HG02938 (cell line): ENCODE measurements at regions not wholly inside any gene's neighbourhood (a gene's known extent, or its start where the extent isn't known, plus 50 kb on each side); places are given as distances from the start of the nearest gene placed in this dataset.

Experiments used
- ATAC-seq: cut with Tn5 transposase; IDR thresholded peaks from one replicate; pipeline ENCODE4 v1.9.1; 2021; ENCODE audit warnings: mild to moderate bottlenecking, moderate library complexity; ENCODE audit not compliant: unreplicated experiment

DNA sequence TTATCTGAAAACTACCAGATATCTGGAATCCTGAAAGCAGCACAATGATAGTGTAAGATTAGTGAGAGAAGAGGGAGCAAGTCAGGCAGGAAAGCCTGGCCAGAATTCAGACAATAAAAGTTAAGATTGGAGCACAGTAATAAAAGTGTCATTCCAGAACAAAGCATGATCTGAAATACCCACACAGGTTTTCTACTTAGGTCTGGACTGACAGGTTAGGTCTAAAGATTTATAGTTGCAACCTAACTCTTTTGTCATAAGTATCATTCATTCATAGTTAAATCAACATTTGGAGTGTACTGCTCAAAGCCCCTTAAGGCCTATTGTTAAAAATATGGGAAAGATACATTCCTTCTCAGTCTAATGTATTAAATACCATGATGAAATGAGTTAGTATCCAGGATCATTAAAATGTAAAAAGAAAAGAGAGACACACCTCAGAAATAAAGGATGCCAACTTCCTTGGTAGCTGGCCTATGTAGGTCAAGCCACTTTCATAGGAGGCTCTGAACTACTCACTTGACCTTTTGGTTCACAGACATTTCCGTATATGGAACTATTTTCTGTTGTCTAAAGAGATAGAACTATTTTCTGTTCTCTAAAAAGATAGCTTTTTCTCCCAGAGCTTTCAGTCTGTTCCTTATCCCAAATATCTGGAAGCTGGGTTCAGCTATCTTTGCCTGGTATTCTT, 105.2 kb downstream of the FAS start:
- ATAC-seq, result no peak

GRCh38 chr10:89093728-89094127, 103.1 kb downstream of the FAS start:
- no peak for ATAC-seq

DNA sequence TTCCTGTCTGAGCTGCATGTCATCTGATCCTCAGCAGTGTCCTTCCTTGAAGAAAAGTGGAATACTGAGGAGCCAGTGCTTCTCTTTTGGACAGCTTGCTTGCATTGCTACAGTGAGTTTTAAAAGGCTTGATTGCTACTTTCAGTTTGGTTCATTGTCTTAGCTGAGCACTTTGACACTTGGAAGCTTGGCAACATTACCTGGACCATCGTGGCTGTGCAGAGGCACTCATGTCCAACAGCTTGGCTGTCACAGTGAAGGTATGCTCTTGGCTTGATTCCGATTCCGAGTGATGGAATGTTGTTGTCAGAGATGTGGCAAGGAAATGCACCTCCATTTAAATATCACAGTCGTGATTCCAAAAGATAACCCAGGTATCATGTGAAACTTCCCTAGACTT, 102.4 kb downstream of the FAS start:
- ATAC-seq, result no peak

DNA sequence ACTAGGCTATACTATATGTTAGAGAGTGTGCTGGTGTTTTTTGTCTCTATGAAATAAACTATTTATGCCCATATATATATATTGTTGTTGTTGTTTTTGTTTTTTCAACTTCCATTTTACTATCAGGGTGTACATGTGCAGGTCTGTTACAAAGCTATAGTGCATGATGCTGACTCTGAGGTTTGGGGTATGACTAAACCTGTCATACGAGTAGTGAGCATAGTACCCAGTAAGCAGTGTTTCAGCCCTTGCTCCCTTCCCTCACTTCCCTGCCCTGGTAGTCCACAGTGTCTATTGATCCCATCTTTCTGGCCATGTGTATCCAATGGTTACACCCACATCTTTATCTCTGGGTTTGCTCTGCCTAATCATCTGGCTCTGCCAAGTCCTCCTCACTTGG, 101.8 kb downstream of the FAS start:
- ATAC-seq, result no peak

DNA sequence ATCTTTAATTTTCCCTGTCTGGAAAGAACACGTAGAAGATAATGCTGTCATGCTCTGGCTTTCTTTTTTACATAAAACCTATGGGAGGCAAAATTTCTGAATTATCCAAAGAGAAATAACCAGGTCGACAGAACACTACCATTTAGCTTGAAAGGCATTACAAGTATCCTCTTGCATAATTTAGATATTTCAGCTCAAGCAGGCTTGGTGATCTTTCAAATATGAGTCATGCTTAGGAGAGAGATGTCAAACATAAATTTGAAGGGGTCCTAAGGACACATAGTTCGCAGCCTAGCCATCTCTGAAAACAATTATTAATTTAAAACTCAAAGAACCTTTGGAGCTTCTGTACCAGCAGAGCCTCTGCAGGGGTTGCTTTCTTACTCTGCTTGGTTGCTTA, 100.9 kb downstream of the FAS start:
- no peak for ATAC-seq

- ATAC-seq, result no peak
Measured at GRCh38 chr10:89090756-89091445, 100.3 kb downstream of the FAS start.

DNA sequence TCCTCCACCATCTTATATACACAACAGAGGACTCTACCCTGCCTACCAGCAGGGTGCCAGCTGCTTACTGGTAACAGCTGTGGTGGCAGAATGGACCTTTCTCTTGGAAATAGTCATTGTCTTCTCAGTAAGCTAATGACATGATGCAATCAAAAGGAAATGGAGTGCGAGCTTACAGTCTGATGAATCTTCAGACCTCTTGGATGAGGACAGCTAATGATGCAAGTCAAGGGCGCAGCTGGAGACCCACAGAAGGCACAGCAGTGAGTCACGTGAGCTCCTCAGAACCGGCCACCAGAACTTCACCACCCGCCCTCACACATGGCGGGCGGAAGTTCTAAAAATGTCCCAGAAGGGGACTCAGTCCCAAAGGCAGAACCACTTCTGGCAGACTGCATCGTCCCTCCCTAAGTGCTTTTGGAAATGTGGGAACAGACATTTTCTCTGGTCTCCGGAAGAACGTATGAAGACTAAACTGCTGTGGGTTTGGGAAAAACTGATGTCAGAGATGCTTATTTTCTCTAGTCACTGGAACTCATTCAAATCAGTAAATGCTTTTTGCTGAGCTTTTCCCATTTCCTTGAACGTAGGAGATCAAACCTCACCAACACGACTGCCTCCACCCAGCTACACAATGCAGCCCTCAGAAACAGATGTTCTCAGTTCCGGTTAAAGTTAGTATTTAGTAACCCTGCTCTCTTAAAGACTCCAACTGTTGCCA, 96.4 kb downstream of the FAS start:
- no peak for ATAC-seq

GRCh38 chr10:89085153-89085552, 94.6 kb downstream of the FAS start:
- ATAC-seq, result no peak

- ATAC-seq, result no peak
Measured at GRCh38 chr10:89082086-89082485, 91.5 kb downstream of the FAS start.

DNA sequence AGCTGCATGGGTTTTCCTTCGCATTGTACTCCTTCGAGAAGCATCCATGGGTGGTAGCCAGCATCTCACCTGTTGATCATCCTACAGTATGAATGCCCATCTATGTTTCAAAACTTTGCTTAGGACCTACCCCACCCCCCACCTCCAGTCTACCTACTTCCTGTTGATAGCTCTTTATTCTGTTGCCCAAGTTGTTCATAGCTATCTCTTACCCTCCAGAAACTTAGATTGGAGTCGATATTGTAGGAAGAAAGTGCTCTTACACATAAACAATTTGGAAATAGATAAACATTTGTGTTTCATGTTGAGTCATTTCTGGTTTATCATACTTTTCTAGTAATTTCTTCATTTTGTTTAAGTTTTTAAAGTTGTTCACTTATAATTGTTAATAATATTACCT, 90.1 kb downstream of the FAS start:
- ATAC-seq, result no peak

GRCh38 chr10:89079961-89080360, 89.4 kb downstream of the FAS start:
- no peak for ATAC-seq

- no peak for ATAC-seq
Measured at GRCh38 chr10:89078724-89079672, 88.4 kb downstream of the FAS start.

DNA sequence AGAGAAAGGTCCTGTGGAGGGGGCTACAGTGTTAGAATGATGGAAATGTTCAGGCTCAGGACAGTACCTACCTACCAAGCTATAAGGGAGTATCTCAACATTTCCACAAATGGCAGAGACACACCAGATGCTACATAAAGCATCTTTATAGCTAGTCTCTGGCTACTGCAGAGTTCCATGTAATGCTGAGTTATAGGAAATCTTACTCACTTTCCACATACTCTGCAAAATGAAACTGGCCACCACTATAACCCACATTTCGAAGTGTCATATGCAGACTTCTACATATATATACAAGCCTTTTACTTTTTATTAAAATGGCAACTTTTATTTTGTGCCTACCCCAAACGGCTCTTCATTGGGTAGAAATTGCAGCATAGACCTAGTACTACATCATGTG, 85.5 kb downstream of the FAS start:
- no peak for ATAC-seq

- no peak for ATAC-seq
Measured at GRCh38 chr10:89075631-89076030, 85.0 kb downstream of the FAS start.

DNA sequence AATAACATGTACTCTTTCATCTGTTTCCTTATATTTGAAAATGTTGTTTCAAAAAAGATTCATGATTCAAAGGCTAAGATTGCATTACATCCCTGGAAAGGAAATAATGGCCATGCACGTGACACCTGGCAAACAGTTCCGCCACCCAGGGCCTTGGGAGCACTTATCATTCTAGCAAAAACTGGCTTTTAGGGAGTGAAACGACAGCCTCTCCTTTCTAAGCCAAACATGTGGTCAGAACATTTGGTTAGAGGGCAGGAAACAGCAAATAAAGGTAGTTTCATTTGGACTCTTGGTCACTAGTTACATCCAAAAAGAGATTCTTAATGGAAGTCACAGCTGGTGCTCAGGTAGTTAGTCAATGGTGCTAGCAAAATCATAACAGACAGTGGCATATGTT, 83.5 kb downstream of the FAS start:
- no peak for ATAC-seq

- no peak for ATAC-seq
Measured at GRCh38 chr10:89073719-89074118, 83.1 kb downstream of the FAS start.

GRCh38 chr10:89069589-89069988, 79.0 kb downstream of the FAS start:
- ATAC-seq, result no peak
